ENCODE measurements at regions not wholly inside any gene's neighbourhood (a gene's known extent, or its start where the extent isn't known, plus 50 kb on each side); places are given as distances from the start of the nearest gene placed in this dataset.

DNA sequence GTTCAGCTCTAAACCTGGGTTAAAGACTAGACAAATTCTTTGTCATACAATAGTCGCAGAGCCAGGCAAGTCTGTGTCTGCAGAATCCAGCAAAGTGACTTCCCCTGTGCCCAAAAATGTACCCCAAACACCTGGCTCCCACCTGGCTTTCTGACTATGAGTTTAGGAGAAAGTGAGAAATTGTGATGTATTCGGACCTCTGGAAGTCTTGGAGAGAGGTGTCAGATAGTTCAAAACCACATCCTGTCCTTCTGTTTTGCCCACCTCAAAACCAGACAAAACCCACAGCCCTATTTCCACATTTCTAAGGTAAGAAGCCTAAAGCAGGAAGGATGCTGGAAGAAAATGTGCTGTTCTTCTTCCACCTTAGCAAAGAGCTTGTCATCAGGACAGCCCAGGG lies 63.8 kb upstream of the CLMP start:
- no peak for DNase-seq (ENCODE audit: low read depth)

GRCh38 chr11:123257370-123257769 lies 62.3 kb upstream of the CLMP start:
- DNase-seq (ENCODE audit: low read depth) = no peak

- DNase-seq (ENCODE audit: low read depth) = no peak
These were observed 60.9 kb upstream of the CLMP start for GRCh38 chr11:123255909-123256308.

DNA sequence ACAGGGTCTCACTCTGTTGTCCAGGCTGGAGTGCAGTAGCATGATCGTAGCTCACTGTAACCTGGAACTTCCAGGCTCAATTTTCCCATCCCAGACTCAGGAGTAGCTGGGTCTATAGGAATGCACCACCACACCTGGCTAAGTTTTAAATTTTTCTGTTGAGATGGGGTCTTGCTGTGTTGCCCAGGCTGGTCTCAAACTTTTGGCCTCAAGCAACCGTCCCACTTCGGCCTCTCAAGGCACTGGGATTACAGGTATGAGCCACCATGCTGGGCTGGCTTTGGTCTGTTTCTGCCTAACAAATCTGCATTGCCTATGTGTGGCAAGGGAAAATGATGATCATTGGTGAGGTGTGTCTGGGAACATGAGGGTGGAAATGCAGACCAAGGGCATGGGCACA lies 59.3 kb upstream of the CLMP start:
- no peak for DNase-seq (ENCODE audit: low read depth)

DNA sequence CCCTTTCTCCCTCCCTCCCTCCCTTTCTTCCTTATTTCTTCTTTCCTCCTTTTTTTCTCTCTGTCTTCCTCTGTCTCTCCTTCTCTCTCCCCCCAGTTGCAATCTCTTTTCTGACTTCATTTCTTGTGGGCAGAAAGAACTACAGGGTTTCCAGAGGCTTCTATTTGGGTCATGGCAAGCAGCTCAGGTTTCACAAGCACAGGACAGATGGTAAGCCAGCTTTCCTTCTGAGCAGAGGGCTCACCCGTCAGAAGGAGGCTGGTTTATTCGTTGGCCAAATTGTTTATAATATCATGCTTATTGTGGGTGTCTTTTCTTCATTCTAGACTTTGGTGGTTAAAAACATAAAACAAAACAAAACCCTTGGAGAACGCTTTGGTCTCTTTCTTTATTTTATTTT lies 58.9 kb upstream of the CLMP start:
- peak; percentile 30 for DNase-seq (ENCODE audit: low read depth)

GRCh38 chr11:123253223-123253622 lies 58.2 kb upstream of the CLMP start:
- DNase-seq (ENCODE audit: low read depth) = no peak

DNA sequence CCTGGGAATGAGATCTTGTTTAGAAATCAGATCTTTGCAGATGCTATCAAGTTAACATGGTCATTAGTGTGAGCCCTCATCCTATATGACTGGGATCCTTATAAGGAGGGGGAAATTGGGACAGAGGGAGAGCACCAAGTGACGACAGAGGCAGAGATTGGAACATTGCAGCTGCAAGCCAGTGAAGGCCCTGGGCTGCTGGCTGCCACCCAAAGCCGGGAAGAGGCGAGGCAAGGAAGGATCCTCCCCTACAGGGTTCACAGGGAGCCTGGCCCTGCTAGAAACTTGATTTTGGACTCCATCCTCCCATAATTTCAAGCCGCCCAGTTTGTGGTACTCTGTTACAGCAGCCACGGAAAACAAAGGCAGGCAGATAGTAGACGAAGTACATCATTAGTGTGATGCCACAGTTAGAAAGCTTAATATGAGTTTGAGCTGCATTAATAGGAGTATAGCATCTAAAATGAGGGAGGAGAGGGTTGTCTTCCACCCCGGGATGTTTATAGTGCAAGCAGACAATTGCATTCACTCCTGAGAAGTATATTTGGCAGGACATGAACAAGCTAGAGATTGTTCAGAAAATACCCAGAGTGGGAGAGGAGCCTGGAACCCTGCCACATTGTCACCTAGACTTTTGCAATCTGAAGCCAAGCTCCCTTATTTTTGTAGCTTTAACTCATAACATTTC lies 56.8 kb upstream of the CLMP start:
- DNase-seq (ENCODE audit: low read depth) = no peak

GRCh38 chr11:123250892-123251656 lies 56.0 kb upstream of the CLMP start:
- DNase-seq (ENCODE audit: low read depth) = no peak

- DNase-seq (ENCODE audit: low read depth) = peak; percentile 68
These were observed 54.3 kb upstream of the CLMP start for GRCh38 chr11:123249354-123249753.

DNA sequence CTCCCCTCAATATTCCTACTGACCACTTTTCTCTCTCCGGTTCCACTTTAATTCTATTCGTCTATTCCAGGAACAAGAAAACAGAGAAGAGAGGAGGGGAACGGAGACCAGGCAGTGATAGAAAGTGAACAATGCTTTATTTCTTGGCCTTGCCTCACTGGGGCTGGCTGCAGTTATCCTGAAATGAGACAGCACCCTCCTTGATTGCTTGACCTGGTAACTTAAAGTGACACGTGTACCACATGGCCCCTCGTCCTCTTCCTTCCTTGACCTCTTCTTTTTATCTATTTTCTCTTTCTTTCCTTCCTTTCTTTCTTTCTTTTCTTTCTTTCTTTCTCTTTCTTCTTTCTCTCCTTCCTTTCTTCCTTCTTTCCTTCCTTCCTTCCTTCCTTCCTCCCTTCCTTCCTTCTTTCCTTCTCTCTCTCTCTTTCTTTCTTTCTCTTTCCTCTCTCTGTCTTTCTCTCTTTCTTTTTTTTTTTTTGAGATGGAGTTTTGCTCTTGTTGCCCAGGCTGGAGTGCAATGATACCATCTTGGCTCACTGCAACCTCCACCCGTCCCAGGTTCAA lies 52.8 kb upstream of the CLMP start:
- no peak for DNase-seq (ENCODE audit: low read depth)

GRCh38 chr11:123247496-123247799 lies 52.4 kb upstream of the CLMP start:
- DNase-seq (ENCODE audit: low read depth) = no peak

DNA sequence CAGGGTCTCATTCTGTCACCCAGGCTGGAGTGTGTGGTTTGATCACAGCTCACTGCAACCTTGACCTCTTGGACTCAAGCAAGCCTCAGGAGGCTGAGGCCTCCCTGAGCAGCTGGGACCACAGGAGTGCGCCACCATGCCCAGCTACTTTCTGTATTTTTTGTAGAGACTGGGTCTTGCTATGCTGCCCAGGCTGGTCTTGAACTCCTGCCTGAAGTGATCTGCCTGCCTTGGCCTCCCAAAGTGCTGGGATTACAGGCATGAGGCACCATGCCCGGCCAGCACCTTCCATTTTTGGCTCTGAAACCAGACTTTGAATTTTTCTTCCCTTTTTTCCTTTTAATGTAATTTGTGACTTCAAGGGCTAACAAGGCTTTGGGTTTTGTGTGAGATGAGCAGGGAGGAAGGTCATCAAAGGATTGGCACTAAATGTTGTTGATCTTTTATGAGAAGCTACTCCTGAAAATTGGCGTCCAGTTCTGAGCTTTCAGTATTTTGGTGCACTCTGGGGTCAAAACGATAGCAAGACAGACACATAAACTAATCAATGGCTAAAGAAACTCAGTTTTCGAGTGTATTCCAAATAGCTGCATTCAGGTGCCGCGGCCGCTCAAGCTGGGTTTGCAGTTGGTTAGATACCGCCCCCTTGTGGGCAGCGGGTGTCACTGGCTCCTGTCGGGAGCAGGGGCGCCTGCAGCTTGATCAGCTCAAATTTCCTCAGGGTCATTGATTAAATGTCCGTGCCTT lies 51.9 kb upstream of the CLMP start:
- DNase-seq (ENCODE audit: low read depth) = peak; percentile 75

- no peak for DNase-seq (ENCODE audit: low read depth)
These were observed 50.5 kb upstream of the CLMP start for GRCh38 chr11:123245567-123245966.

All from M059J (cell line).